ENCODE measurements at regions not wholly inside any gene's neighbourhood (a gene's known extent, or its start where the extent isn't known, plus 50 kb on each side); places are given as distances from the start of the nearest gene placed in this dataset.

GRCh38 chr5:174251305-174252000 lies 205.9 kb downstream of the NSG2 start:
- no peak for TF ChIP-seq CTCF (IDR thresholded peaks at IDR 0.05; ENCODE audit: low read depth, low read length)
- no peak overlapping the region for H3K4me3 ChIP-seq (replicated peaks in 1 of 2; ENCODE audit: low read depth in 2 of 2, low read length in 2 of 2)
- DNase-seq (ENCODE audit: low read depth in 2 of 2): no peak

GRCh38 chr5:174252121-174252520 lies 206.6 kb downstream of the NSG2 start:
- no peak overlapping the region for H3K4me3 ChIP-seq (replicated peaks in 1 of 2; ENCODE audit: low read depth in 2 of 2, low read length in 2 of 2)
- DNase-seq (ENCODE audit: low read depth in 2 of 2): no peak
- no peak for TF ChIP-seq CTCF (IDR thresholded peaks at IDR 0.05; ENCODE audit: low read depth, low read length)

- no peak overlapping the region for H3K4me3 ChIP-seq (replicated peaks in 1 of 2; ENCODE audit: low read depth in 2 of 2, low read length in 2 of 2)
- DNase-seq (ENCODE audit: low read depth in 2 of 2): no peak
- no peak for TF ChIP-seq CTCF (IDR thresholded peaks at IDR 0.05; ENCODE audit: low read depth, low read length)
Observed at GRCh38 chr5:174259696-174260420, 214.4 kb downstream of the NSG2 start.

GRCh38 chr5:174271316-174271715 lies 225.8 kb downstream of the NSG2 start:
- no peak for DNase-seq (ENCODE audit: low read depth in 2 of 2)
- no peak overlapping the region for H3K4me3 ChIP-seq (replicated peaks in 1 of 2; ENCODE audit: low read depth in 2 of 2, low read length in 2 of 2)
- TF ChIP-seq CTCF (IDR thresholded peaks at IDR 0.05; ENCODE audit: low read depth, low read length): no peak

- no peak for TF ChIP-seq CTCF (IDR thresholded peaks at IDR 0.05; ENCODE audit: low read depth, low read length)
- no peak for DNase-seq (ENCODE audit: low read depth in 2 of 2)
- H3K4me3 ChIP-seq (replicated peaks in 1 of 2; ENCODE audit: low read depth in 2 of 2, low read length in 2 of 2): no peak overlapping the region
Observed at GRCh38 chr5:174272671-174273070, 227.2 kb downstream of the NSG2 start.

- no peak for TF ChIP-seq CTCF (IDR thresholded peaks at IDR 0.05; ENCODE audit: low read depth, low read length)
- H3K4me3 ChIP-seq (replicated peaks in 1 of 2; ENCODE audit: low read depth in 2 of 2, low read length in 2 of 2): no peak overlapping the region
Observed at GRCh38 chr5:174273325-174273724, 227.8 kb downstream of the NSG2 start.

More at GRCh38 chr5:174273325-174273724, 227.8 kb downstream of the NSG2 start:
- DNase-seq (ENCODE audit: low read depth in 2 of 2): no peak

Data from cardiac fibroblast (primary cell).